EL (cell line): ENCODE measurements at regions not wholly inside any gene's neighbourhood (a gene's known extent, or its start where the extent isn't known, plus 50 kb on each side); places are given as distances from the start of the nearest gene placed in this dataset.

Experiments
- DNase-seq: peaks from one replicate; pipeline ENCODE4 v3.0.0-alpha.2; 2016

DNA sequence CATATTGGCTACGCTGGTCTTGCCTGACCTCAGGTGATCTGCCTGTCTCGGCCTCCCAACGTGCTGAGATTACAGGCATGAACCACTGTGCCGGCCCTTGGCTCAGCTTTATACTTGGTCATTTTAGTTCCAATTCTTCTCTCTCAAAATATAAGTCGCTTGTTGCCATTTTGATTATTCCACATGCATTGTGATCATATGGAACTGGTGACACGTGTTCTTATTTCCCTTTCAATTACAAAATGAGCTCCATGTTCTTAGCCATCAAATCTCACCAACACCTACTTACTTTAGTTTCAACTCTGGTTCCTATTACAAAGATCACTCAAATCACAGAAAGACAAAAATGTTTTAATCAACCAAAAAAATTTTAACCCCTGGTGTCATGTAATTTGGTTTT lies 1711.7 kb downstream of the TP53TG3F start:
- no peak for DNase-seq

DNA sequence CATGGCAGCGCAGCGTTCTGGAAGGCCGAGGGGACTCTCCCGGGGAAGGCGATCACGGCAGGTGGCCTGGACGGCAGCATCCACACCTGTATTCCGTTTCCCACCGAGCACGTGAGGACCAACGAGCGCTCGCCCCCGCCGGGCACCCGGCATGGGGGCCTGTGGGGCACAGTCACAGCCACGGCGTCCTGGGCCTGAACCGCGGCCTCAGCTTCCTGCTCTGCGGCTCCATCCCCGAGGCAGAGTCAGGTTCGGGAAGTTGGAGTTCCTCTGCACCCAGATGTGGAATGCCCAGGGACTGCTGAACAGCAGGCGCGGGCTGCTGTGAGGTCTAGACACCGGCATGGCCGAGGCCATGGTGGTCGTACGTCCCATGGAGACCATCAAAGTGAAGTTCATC lies 1713.9 kb downstream of the TP53TG3F start:
- no peak for DNase-seq

DNA sequence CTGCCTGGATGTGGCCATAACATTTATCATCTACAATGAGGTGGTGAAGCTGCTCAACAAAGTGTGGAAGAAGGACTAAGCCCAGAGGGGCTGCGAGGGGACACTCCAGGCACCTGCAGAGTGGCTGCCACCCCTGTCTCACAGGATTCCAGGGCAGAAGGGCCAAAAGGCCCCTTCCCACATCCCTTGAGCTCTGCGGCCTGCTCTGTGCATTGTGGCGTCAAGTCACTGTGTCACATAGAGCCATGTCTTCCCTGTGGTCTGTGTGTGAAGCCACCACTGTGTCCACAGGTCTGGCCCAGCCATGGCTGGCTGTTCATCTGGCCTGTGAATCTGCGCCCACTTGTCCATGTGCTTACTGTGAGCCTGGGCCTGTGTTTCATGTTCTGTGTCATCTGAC lies 1714.6 kb downstream of the TP53TG3F start:
- DNase-seq = no peak

DNA sequence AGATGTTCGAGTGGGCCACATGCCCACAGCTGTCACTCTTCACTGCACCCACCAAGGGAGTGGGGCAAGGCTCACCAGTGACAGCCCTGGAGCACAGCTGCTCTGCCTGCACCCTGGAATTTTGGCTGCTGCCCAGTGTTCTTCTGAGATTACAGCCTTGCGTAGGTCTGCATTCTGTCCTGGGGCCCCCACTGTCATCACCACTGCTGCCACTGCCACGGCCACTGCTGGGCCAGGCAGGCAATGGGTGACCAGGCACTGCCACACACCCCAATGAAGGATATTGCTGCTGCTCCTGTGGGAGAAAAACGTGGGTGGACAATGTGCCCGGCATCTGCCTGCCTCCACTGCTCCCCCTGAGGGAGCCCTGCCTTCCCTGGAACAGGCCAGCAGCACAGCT lies 1717.0 kb downstream of the TP53TG3F start:
- no peak for DNase-seq

DNA sequence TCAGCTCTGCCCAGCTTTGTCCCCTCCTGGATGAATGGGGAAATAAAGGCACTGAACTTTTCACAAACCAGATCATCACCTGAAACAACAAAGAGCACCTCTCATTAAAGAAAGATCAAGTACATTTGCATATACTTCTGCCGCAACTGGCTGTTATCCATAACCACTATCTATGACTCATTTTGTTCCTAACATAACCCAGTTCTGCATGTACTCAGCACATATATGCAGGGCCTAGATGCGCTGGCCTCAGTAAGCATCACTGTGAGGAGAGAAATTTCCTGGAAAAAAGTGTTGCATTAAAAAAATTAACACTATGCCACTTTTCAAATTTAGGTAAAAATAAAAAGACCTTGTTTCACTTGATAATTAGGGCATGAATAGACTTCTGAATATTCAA lies 1718.4 kb downstream of the TP53TG3F start:
- no peak for DNase-seq

DNA sequence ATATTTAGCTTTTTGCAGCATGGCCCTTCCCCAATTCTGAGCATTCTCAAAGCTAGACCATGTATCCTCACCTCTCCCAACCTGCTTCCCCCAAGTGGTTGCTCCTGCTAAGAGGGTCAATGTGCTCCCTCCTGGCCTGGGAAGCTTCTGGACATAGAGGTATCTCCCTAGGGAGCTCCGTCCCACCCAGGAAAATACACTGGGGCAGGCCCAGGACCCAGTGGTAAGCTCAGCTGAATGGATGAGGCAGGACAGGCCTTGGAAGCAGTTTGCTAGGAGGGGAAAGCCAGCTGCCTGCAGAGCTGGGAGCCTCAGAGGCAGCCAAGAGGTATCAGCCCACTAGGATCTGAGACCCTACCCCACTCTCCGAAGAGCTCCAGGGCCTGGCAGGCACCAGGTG lies 1721.6 kb downstream of the TP53TG3F start:
- no peak for DNase-seq

DNA sequence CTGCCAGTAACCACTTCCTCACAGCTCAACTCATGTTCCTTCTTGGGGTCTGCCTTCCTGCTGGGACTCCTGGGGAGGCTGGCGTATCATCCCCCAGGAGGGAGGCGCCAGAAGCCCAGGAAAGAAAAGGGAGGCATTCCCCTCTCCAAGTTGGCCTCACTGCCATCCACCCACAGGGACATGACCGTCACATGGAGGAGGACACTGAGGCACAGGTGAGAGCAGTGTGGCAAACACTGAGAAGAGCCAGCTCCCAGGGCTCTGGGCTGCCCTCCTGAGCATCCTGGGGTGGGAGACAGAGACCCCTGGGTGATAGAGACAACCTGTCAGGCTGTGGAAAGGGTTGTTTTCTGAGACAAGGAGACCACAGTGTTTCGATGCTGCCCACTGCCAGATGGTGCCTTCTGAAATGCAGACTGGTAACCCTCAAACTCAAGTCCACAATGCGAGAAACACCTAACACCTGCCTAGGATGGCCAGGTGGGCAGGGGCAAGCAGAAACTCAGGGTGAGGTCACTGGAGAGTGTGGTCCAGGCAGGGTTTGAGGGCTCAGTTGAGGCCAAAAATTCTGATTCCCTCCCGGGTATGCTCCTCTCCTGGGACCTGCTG lies 1722.1 kb downstream of the TP53TG3F start:
- no peak for DNase-seq

DNA sequence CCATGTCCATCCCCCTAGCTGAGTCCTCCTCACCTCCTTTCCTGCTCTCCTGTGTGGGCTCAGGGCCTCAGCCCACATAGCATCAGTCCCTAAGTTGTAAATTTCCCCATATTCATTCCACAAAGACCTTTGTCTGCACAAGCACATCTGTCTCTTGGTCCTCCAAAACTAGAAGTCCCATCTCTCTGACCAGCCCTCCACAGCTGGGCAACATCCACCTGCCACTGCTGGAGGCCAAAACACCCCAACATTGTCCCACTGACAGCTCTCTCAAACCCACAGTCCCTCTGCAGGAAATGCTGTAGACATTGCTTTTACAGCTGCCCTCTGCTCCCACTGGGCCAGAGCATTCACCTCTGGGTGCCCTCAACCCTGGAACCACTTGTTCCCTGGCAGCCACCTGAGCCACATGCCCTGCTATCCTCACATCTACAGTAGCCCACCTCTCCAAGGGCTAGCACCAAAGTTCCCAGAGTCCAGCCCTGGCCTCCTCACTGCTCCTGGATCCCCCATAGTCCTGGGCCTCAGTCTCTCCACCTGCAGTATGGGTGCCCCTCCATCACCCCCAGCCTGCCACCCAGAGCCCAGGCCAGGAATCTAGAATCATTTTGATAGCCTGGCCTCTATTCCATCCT lies 1722.7 kb downstream of the TP53TG3F start:
- no peak for DNase-seq

DNA sequence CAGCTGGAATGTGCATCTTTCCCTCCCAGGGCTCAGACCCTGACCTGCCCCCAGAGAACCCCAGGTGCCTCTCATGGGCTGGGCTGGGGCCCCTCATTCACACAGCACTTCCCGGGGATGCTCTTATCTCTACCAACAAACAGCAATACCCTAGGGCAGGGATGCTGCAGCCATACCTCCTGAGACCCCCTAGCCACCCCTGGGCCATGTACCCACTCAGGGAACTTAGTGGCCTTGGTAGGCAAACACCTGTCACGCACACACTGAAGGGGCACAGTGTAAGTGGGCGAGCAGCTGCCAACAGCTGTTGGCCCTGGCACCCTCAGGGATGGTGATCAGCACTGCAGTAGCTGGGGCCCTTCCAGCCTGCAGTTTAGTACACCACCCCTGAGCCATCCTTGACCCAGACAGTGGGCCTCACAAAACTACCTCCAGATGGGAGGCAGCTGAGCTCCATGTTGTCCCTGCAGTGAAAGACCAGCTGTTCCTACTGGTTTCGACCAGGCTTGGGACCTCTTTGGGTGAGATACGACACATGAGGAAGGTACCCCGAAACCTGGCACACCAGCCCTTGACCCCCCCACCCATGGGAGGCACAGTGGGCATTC lies 1723.6 kb downstream of the TP53TG3F start:
- no peak for DNase-seq

DNA sequence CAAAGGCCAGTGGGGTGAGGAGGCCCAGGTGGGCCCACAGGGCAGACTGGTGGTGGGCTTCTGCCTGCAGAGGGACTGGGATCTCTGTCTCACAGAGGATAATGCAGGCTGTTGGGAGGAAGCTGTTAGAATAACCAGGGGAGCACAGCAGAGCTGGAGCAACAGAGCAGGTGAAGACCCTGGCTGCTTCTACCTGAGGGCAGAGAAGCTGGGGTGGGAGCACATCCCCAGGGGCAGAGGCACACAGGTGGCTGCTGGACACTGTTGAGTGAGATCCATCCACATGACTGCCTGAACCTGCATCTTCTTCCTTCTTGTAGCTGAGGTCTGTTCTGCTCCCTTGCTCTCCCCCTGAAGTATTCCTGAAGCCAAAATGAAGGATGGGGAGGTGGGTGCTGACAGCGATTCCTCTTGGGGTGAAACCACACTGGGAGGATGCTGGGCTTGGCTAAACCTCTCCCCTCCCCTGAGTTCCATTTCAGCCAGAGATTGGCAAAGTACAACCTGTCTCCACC lies 1725.0 kb downstream of the TP53TG3F start:
- DNase-seq = no peak

DNA sequence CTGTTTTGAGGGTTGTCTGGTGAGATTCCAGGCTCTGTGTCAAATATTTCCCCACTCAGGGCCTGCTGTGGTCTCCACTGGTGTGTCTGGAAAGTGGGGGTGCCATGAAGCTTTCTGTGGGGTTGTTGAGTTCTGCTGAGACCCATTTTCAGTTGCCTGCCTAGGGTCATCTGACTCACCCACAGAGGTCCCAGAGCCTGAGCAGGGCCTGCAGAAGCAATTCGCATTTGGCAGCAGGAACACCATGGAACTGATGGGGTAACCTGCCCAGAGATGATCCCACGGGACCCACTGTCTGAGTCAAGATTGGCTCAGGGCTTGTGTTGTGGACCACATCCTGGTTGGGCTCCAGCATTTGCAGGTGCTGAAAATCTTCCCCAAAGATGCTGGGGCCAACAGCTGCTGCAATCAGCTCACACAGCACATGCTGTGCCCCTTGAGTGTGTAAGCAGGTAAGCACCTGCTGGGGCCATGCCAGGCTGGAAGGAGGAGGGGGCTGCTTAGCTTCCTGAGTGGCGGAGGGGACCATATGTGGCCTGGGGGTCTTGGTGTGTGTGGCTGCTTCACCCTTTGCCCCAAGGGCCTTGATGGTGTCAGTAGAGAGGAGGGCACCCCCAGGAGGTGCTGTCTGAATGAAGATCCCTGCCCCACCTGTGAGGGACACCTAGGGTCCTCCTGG lies 1726.1 kb downstream of the TP53TG3F start:
- DNase-seq = no peak

DNA sequence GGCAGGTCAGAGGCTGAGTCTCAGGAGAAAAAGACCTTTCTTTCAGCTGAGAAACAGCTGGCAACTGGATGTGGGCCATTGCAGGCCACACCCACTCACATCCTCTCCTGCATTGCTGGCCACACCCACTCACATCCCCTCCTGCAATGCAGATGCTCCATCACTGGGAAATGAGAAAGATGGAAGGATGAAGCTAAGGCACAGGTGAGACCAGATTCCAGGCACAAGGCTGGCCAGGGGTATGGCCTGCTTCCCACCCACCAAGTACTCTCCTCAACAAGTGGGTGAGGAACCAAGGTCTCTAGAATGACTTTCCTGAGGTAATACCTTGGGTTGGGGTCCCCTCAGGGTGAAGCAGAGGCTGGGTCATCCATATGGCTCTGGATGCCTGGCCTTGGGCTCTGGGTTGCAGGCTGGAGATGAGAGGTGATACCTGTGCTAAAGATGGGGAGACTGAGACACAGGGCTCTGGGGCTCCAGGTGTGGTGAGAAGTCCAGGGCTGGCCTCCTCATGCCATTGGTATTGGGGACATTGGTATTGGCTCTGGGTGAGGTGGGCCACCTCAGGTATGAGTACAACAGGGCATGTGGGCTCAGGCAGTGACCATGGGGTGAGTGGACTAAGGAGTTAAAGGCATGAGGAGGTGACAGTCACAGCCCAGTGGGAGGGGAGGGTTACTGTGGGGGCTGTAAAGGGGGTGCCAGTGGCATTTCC lies 1726.8 kb downstream of the TP53TG3F start:
- DNase-seq = no peak

DNA sequence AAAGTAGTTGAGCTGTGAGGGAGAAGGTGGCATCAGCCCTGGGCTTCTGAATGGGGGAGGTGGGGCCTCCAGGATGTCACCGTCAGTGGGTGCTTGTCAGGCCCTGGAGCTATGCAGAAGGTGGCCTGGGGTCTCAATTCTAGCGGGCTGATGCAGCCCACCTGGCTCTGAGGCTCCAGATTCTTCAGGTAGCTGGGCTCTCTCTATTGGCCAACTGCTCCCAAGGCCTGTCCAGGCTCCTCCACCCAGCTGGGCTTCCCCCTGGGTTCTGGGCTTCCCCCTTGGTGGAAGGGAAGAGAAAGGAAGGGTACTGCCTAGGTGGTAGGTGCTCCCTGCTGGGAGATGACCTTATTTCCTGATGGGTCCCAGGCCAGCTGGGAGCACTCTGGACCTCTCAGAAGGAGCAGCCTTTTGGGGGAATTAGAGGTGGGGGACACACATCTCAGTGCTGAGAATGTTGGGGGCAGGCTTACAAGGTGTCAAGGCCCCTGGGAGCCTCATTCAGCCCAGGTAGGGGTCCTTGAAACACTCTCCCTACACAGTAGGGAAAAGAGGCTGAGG lies 1728.3 kb downstream of the TP53TG3F start:
- no peak for DNase-seq

DNA sequence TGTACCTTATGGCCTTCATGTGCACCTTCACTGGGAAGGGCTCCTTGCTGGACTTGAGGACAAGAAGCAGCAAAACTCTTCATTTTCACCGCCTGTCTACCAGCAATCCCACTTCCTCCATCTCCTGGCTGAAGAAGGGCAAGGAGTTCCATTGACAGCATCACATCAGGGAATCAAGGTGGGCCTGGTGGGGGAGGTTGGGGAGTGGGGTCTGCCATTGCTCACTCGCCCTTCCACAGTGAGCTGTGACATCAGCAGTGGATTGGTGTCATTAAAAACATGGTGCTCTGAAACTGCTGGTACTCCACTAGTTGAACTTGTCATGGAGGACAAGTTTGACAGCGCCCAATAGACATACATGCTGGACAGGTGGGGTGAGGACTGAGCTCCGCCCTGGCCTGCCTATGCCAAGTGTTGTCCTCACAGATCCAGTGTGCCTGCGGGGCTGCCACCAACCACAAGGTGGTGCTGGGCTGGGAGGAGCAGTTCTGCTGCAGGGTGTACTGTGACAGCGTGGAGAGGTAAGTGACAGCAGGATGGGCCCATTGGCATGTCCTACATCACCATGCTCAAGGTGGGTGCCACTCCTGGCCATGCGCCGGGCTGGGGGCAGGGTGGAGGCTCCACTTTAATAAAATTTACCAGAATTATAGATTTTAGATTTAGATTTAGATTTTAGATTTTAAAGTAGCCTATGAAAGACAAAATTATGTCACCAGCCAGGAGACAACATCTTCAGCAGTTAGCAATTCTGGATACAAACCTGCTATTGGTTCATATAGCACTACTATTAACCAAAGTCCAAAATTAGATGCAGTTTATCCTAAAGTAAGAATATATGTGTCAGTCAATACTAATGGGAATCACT lies 1729.1 kb downstream of the TP53TG3F start:
- DNase-seq = no peak

DNA sequence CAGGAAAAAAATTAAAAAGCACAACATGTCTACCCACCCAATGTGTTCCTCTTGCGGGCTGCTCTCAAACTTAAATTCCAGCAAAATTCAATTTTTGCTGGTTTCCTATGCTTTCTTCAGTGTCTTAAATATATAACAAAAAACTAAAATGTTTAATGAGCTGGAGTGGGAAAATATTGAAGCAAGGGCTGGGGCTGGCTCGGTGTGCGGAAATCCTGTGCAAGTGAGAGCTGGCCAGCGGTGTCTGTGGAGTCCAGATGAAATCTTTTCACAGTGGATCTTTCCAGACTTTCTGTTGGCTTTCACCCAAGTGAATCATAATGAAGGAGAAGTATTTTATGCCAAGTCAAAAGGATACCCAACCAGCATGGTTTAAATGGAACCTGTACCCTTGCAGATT lies 1733.6 kb downstream of the TP53TG3F start:
- no peak for DNase-seq

DNA sequence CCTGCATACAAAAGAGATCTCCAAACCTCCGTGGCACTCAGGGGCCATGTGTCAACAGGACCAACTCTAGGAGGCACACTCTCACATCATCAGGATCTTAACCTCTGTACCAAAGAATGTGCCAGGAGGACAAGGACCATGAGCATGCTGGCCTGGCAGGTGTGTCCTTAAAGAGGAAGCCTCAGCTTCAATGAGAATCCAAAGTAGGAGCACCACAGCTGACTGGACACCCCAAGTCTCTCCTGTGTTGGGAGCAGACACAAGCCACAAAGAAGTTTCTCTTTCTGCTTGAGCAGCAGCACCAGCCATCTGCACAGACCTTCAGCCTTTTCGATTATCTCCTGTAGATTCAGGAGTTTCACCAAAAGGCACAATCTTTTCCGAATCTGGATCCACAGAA lies 1734.5 kb downstream of the TP53TG3F start:
- DNase-seq = no peak

DNA sequence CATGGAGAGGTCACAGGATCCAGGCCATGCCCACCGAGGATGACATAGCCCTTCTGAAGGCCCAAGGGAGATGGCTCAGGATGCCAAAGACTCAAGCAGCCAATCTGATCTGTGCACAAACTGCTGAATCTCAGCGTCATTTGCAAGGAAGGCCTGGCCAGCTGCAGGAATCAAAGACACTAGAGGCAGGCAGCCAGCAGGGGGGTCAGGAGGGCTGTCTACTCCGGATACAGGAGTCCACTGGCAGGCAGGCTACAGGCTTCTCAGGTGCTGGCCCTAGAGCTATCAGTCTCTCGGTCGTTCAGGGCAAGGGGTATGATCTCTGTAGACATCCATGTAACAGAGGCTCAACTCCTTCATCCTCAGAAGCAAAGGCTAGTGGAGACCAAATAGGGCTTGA lies 1735.3 kb downstream of the TP53TG3F start:
- no peak for DNase-seq

DNA sequence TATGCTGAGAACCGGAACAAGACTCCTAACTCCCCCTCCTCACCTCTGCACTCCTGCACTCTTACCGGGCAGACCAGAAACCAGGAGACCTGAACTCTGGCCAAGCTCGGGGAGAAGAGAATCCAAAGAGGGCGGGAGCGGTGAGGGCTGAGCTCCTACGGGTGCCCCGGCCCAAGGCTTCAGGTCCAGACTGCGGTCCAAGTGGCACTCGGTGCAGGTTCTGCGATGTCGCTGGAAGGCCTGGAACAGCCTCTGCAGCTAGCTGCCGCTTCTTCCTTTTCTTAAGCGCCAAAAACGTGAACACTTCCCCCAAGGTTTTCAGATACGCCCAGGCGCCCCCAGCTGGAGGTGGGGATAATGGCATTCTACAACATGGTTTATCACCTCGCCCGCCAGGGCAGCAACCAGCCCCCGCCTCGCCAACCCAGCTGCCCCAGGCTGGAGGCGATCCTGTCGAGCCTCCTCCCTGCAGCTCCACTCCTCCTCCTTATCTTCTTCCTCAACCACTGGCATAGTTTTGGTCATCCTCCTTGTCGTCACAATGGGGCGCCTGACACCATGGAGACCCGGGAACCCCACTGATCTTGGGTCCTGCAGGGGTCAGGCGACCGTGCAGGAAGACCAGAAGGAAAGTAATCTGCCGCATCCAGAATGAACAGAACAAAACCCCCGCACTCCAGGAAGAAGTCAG lies 1735.9 kb downstream of the TP53TG3F start:
- DNase-seq = no peak

DNA sequence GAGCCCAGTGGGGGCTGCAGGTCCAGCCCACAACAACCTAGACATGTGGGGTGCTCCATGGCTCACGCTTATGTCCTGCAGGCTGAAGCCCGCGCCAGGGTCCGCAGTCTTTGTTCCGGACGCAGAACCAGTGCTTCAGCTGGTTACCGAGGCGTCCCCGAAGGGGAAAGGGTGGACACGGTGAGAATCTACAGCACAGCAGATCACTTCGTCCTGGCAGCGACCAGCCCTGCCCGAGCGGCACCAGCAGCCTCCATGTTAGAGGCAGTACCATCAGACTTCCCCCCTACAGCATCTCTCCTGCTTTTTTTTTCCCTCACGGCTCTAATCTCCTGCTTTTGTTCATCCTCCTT lies 1736.4 kb downstream of the TP53TG3F start:
- no peak for DNase-seq

DNA sequence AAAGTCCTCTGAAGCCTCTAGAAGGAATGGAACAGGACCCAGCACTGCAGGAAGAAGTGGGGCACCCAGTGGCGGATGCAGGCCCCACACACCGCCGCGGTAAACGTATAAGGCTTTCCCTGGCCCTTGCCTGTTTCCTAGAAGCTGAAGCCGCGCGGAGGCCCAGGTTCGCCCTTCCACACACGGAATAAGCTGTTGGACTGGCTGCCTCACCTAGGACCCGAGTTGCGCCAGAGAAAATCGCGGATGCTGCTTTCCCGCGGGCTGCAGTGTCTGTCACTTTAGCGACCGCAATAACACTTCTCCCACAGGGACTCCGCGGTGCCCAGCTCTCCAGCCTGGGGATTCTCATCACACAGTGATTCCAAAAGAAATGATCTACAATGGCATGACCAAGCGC lies 1736.9 kb downstream of the TP53TG3F start:
- DNase-seq = no peak

DNA sequence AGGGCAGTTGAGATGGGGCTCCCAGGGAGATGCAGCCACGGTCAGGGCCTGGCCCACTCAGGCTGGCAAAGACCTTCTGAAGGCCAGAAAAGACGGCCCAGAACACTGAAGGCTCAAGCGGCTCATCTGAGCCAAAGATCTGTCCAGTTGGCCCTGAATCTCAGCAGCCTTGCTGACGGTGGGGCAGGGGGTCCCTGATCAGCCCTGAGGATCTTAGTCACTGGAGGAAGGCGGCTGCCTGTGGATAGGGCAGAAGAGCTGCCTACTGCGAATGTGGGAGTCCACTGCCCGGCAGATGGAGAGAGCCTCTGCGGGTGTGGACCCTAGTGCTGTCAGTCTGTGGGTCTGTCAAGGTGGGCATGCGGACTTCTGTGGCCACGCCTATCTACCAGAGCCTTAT lies 1738.2 kb downstream of the TP53TG3F start:
- no peak for DNase-seq
